ENCODE measurements at regions not wholly inside any gene's neighbourhood (a gene's known extent, or its start where the extent isn't known, plus 50 kb on each side); places are given as distances from the start of the nearest gene placed in this dataset.

GRCh38 chr4:124874172-124874450 is 161.6 kb upstream of the ANKRD50 start:
- Histone ChIP-seq H3K4me2 (ENCODE audit: extremely low read depth, insufficient read depth, low read length) (no peak overlapping the region), H3K9ac (ENCODE audit: insufficient read depth, low read length) (no peak overlapping the region), H3K4me1 (ENCODE audit: control insufficient read depth, extremely low read depth, insufficient read depth, low read length) (no peaks in the 10 kb centered on the region), H3K36me3 (ENCODE audit: control insufficient read depth, insufficient read depth, low read length) (no peaks in the 10 kb centered on the region), H3K4me3 (replicated peaks in 1 of 4; ENCODE audit: control extremely low read depth in 1 of 4, insufficient read depth in 1 of 4, low read depth in 3 of 4, low read length in 4 of 4) (no peak overlapping the region), H3K9me3 (ENCODE audit: control insufficient read depth, insufficient read depth, low read depth, low read length) (no peaks in the 10 kb centered on the region), H3K27ac (ENCODE audit: insufficient read depth, low read length) (no peak overlapping the region), H3K27me3 (ENCODE audit: control insufficient read depth, insufficient read depth, low read length) (no peaks in the 10 kb centered on the region), H4K20me1 (ENCODE audit: control insufficient read depth, extremely low read depth, insufficient read depth, low read length) (no peaks in the 10 kb centered on the region), H2AFZ (ENCODE audit: low read length) (no peak overlapping the region), H3K79me2 (ENCODE audit: control insufficient read depth, insufficient read depth, low read length) (no peaks in the 10 kb centered on the region)
- no peak for TF ChIP-seq EZH2 (IDR thresholded peaks at IDR 0.05; ENCODE audit: low read length, missing control alignments)
- TF ChIP-seq, protein P1, sequence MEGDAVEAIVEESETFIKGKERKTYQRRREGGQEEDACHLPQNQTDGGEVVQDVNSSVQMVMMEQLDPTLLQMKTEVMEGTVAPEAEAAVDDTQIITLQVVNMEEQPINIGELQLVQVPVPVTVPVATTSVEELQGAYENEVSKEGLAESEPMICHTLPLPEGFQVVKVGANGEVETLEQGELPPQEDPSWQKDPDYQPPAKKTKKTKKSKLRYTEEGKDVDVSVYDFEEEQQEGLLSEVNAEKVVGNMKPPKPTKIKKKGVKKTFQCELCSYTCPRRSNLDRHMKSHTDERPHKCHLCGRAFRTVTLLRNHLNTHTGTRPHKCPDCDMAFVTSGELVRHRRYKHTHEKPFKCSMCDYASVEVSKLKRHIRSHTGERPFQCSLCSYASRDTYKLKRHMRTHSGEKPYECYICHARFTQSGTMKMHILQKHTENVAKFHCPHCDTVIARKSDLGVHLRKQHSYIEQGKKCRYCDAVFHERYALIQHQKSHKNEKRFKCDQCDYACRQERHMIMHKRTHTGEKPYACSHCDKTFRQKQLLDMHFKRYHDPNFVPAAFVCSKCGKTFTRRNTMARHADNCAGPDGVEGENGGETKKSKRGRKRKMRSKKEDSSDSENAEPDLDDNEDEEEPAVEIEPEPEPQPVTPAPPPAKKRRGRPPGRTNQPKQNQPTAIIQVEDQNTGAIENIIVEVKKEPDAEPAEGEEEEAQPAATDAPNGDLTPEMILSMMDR (conservative IDR thresholded peaks at IDR 0.05 in 1 of 2, IDR thresholded peaks at IDR 0.05 in 1 of 2; ENCODE audit: low read depth in 1 of 2, low read length in 2 of 2) = no peak
- no peak for DNase-seq (ENCODE audit: low read depth in 2 of 2)

- Histone ChIP-seq H3K4me2 (ENCODE audit: extremely low read depth, insufficient read depth, low read length) (no peak overlapping the region), H3K9me3 (ENCODE audit: control insufficient read depth, insufficient read depth, low read depth, low read length) (no peaks in the 10 kb centered on the region), H3K4me1 (ENCODE audit: control insufficient read depth, extremely low read depth, insufficient read depth, low read length) (no peaks in the 10 kb centered on the region), H3K36me3 (ENCODE audit: control insufficient read depth, insufficient read depth, low read length) (no peaks in the 10 kb centered on the region), H3K27ac (ENCODE audit: insufficient read depth, low read length) (no peak overlapping the region), H3K4me3 (replicated peaks in 1 of 4; ENCODE audit: control extremely low read depth in 1 of 4, insufficient read depth in 1 of 4, low read depth in 3 of 4, low read length in 4 of 4) (no peak overlapping the region), H3K27me3 (ENCODE audit: control insufficient read depth, insufficient read depth, low read length) (no peaks in the 10 kb centered on the region), H4K20me1 (ENCODE audit: control insufficient read depth, extremely low read depth, insufficient read depth, low read length) (no peaks in the 10 kb centered on the region), H3K79me2 (ENCODE audit: control insufficient read depth, insufficient read depth, low read length) (no peaks in the 10 kb centered on the region), H3K9ac (ENCODE audit: insufficient read depth, low read length) (no peak overlapping the region), H2AFZ (ENCODE audit: low read length) (no peak overlapping the region)
- no peak for DNase-seq (ENCODE audit: low read depth in 2 of 2)
- TF ChIP-seq, protein P1 (conservative IDR thresholded peaks at IDR 0.05 in 1 of 2, IDR thresholded peaks at IDR 0.05 in 1 of 2; ENCODE audit: low read depth in 1 of 2, low read length in 2 of 2) = no peak
- no peak for TF ChIP-seq EZH2 (IDR thresholded peaks at IDR 0.05; ENCODE audit: low read length, missing control alignments)
These were observed 161.0 kb upstream of the ANKRD50 start for GRCh38 chr4:124873361-124874171.

GRCh38 chr4:124872659-124873058 is 160.1 kb upstream of the ANKRD50 start:
- no peak overlapping the region for H3K9ac ChIP-seq (ENCODE audit: insufficient read depth, low read length)
- H3K4me2 ChIP-seq (ENCODE audit: extremely low read depth, insufficient read depth, low read length) = no peak overlapping the region
- H4K20me1 ChIP-seq (ENCODE audit: control insufficient read depth, extremely low read depth, insufficient read depth, low read length) = no peaks in the 10 kb centered on the region
- no peak overlapping the region for H2AFZ ChIP-seq (ENCODE audit: low read length)
- H3K79me2 ChIP-seq (ENCODE audit: control insufficient read depth, insufficient read depth, low read length) = no peaks in the 10 kb centered on the region
- H3K9me3 ChIP-seq (ENCODE audit: control insufficient read depth, insufficient read depth, low read depth, low read length) = no peaks in the 10 kb centered on the region
- no peak overlapping the region for H3K27ac ChIP-seq (ENCODE audit: insufficient read depth, low read length)
- no peaks in the 10 kb centered on the region for H3K27me3 ChIP-seq (ENCODE audit: control insufficient read depth, insufficient read depth, low read length)
- H3K36me3 ChIP-seq (ENCODE audit: control insufficient read depth, insufficient read depth, low read length) = no peaks in the 10 kb centered on the region
- H3K4me1 ChIP-seq (ENCODE audit: control insufficient read depth, extremely low read depth, insufficient read depth, low read length) = no peaks in the 10 kb centered on the region
- DNase-seq (ENCODE audit: low read depth in 2 of 2) = no peak
- TF ChIP-seq, protein P1 (conservative IDR thresholded peaks at IDR 0.05 in 1 of 2, IDR thresholded peaks at IDR 0.05 in 1 of 2; ENCODE audit: low read depth in 1 of 2, low read length in 2 of 2) = no peak
- TF ChIP-seq EZH2 (IDR thresholded peaks at IDR 0.05; ENCODE audit: low read length, missing control alignments) = no peak
- no peak overlapping the region for H3K4me3 ChIP-seq (replicated peaks in 1 of 4; ENCODE audit: control extremely low read depth in 1 of 4, insufficient read depth in 1 of 4, low read depth in 3 of 4, low read length in 4 of 4)

Data from fibroblast of lung (primary cell).